ENCODE measurements at regions not wholly inside any gene's neighbourhood (a gene's known extent, or its start where the extent isn't known, plus 50 kb on each side); places are given as distances from the start of the nearest gene placed in this dataset.

DNA sequence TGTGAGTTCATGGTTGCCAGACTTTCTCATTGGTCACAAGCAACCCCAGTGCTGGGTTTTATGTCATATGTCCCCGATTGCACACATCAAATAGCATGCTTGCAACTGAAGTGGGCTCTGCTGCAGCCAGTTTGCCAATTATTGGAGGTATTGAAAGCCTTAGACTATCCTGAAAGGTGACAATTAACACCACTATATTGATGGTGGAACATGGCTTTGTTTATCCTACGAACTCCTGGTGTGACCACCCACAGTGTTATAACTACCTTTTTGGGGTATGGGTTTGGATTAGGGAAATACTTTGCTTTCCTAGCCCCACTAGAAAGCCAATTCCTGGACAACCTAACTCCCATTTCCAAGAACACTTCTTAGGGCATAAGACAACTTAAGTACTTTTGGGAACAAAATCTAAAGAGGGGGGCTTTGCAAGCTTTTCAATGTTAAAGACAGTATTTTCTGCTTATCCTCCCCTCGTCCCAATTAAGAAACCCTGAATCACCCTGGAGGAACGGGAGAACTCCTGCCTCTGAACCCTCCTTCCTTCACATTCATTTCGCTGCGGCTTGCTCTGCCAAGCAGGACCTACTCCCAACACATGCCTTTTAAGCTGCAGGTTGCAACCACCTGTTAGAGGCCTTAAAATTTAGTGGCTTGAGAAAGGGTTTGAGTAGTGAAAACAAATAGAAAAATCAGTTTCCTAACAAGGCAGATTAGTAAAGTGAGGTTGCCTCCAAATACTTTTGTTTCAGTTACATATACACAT is 80.3 kb upstream of the RBM19 start:
- Mint-ChIP-seq H3K36me3 (ENCODE audit: unreplicated experiment) (no peaks in the 10 kb centered on the region), H3K27ac (ENCODE audit: unreplicated experiment) (no peak overlapping the region), H3K27me3 (ENCODE audit: unreplicated experiment) (no peaks in the 10 kb centered on the region), H3K4me3 (ENCODE audit: unreplicated experiment) (no peak overlapping the region), H3K9me3 (ENCODE audit: unreplicated experiment) (no peaks in the 10 kb centered on the region), H3K4me1 (ENCODE audit: low read depth, unreplicated experiment) (no peaks in the 10 kb centered on the region)
- DNase-seq, result no peak
- TF ChIP-seq, protein P1, sequence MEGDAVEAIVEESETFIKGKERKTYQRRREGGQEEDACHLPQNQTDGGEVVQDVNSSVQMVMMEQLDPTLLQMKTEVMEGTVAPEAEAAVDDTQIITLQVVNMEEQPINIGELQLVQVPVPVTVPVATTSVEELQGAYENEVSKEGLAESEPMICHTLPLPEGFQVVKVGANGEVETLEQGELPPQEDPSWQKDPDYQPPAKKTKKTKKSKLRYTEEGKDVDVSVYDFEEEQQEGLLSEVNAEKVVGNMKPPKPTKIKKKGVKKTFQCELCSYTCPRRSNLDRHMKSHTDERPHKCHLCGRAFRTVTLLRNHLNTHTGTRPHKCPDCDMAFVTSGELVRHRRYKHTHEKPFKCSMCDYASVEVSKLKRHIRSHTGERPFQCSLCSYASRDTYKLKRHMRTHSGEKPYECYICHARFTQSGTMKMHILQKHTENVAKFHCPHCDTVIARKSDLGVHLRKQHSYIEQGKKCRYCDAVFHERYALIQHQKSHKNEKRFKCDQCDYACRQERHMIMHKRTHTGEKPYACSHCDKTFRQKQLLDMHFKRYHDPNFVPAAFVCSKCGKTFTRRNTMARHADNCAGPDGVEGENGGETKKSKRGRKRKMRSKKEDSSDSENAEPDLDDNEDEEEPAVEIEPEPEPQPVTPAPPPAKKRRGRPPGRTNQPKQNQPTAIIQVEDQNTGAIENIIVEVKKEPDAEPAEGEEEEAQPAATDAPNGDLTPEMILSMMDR (IDR thresholded peaks at IDR 0.05; ENCODE audit: partially characterized antibody, unreplicated experiment), result no peak

DNA sequence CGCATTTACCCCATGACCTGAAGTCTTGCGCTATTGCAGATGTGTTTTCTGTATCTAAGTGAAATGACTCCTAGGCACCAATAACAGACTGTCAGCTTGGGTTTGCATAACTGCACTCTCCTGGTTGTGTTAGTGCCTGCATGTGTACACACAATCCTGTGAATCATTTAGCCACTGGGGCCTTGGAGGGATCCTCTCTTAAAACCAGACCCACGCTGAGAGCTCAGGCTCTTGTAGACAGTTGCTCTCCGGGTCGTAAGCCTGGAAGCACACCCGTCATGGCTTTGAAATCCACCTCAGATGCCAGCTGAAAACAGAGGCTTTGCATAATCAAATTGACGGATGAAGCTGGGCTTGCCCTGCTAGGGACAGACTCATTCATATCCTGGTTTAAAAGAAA is 79.2 kb upstream of the RBM19 start:
- Mint-ChIP-seq H3K27ac (ENCODE audit: unreplicated experiment) (no peak overlapping the region), H3K27me3 (ENCODE audit: unreplicated experiment) (no peaks in the 10 kb centered on the region), H3K36me3 (ENCODE audit: unreplicated experiment) (no peaks in the 10 kb centered on the region), H3K9me3 (ENCODE audit: unreplicated experiment) (no peaks in the 10 kb centered on the region), H3K4me3 (ENCODE audit: unreplicated experiment) (no peak overlapping the region), H3K4me1 (ENCODE audit: low read depth, unreplicated experiment) (no peaks in the 10 kb centered on the region)
- TF ChIP-seq, protein P1 (IDR thresholded peaks at IDR 0.05; ENCODE audit: partially characterized antibody, unreplicated experiment), result no peak
- no peak for DNase-seq

DNA sequence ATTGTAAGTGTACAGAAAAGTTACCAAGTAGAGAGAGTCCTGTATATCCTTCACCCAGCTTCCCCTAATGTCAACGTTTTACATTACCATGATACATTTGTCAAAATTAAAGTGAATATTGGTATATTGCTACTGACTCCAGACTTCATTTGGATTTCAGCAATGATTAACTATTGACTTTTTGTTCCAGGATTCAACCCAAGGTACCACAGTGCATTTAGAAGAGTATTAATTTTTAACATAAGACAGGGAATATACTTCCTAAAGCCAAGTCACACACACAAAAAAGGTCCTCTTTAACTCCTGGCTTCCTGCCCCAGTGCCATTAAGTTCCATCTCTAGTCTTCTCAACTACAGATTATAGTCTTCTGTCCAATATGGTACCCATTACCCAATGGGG is 75.5 kb upstream of the RBM19 start:
- H3K4me3 Mint-ChIP-seq (ENCODE audit: unreplicated experiment), result no peak overlapping the region
- H3K4me1 Mint-ChIP-seq (ENCODE audit: low read depth, unreplicated experiment), result no peaks in the 10 kb centered on the region
- DNase-seq, result no peak
- no peaks in the 10 kb centered on the region for H3K9me3 Mint-ChIP-seq (ENCODE audit: unreplicated experiment)
- no peaks in the 10 kb centered on the region for H3K36me3 Mint-ChIP-seq (ENCODE audit: unreplicated experiment)
- TF ChIP-seq, protein P1 (IDR thresholded peaks at IDR 0.05; ENCODE audit: partially characterized antibody, unreplicated experiment), result no peak
- H3K27me3 Mint-ChIP-seq (ENCODE audit: unreplicated experiment), result peaks cover 2% of the 10 kb centered on the region
- H3K27ac Mint-ChIP-seq (ENCODE audit: unreplicated experiment), result no peak overlapping the region

DNA sequence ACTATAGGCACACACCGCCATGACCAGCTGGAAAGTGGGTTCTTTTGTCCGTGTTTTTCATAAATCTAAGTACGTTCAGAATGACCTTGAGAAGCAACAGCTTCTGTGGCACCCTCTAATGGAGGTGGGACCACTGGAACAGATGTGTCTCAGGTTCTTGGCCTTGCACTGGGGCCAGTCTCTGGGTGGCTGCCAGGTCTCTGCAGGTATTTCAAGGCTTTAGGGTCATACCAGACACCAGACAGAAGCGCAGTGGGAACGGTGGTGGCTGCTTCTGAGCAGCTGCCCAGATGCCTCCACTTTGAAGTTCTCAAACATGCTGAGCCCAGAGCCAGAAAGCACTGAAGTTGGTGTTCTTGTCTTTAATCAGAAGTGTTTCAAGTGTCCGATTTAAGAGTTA is 75.0 kb upstream of the RBM19 start:
- Mint-ChIP-seq H3K9me3 (ENCODE audit: unreplicated experiment) (no peaks in the 10 kb centered on the region), H3K27me3 (ENCODE audit: unreplicated experiment) (peaks cover 2% of the 10 kb centered on the region), H3K36me3 (ENCODE audit: unreplicated experiment) (no peaks in the 10 kb centered on the region), H3K4me1 (ENCODE audit: low read depth, unreplicated experiment) (no peaks in the 10 kb centered on the region), H3K27ac (ENCODE audit: unreplicated experiment) (no peak overlapping the region), H3K4me3 (ENCODE audit: unreplicated experiment) (no peak overlapping the region)
- TF ChIP-seq, protein P1 (IDR thresholded peaks at IDR 0.05; ENCODE audit: partially characterized antibody, unreplicated experiment), result no peak
- no peak for DNase-seq

DNA sequence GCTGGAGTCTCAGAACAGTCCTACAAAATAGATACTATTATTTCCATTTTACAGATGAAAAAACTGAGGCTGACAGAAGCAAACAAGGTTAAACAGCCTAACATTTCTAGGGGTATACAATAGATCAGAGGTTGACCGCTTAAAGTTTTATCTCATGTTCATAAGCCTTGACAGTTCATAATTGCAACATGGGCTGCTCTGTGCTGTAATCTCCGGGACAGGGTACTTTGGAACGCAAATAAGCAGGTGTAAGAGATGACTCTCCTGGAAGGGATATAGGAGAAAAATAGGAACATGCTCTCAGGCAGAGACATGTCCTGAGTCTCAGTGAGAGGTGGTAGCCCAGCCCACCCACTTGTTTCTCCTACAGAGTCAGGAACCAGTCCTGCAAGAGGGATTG is 72.8 kb upstream of the RBM19 start:
- Mint-ChIP-seq H3K36me3 (ENCODE audit: unreplicated experiment) (no peaks in the 10 kb centered on the region), H3K27me3 (ENCODE audit: unreplicated experiment) (peaks cover 2% of the 10 kb centered on the region), H3K27ac (ENCODE audit: unreplicated experiment) (no peak overlapping the region), H3K4me1 (ENCODE audit: low read depth, unreplicated experiment) (no peaks in the 10 kb centered on the region), H3K4me3 (ENCODE audit: unreplicated experiment) (no peak overlapping the region), H3K9me3 (ENCODE audit: unreplicated experiment) (no peaks in the 10 kb centered on the region)
- no peak for DNase-seq
- TF ChIP-seq, protein P1 (IDR thresholded peaks at IDR 0.05; ENCODE audit: partially characterized antibody, unreplicated experiment), result no peak
